Midbrain (tissue), 1 donor: ENCODE measurements at regions not wholly inside any gene's neighbourhood (a gene's known extent, or its start where the extent isn't known, plus 50 kb on each side); places are given as distances from the start of the nearest gene placed in this dataset.

Source experiments
- DNase-seq: peaks from one replicate; lab custom pipeline; 2025; lab: John Stamatoyannopoulos, UW

DNA sequence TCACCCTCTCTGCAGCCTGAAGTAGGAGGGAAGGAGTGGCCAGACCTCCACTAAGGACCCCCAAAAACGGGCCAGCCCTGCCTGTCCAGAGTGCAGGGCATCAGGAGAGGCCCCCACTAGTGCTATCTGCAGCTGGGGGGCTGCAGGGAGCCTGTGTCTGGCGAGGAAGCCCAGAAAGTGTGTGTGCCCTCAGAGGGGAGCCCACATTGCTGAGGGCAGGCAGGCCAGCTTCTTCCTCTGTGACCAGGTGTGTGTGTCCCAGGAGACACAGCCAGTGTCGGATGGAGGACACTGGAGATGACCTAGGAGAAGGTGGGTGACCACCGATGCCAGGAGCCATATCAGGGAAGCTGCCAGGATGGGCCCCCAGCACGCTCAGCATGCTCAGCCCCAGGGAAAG, 218.7 kb downstream of the IRX2 start:
- no peak for DNase-seq

- DNase-seq = no peak
These were observed 220.2 kb downstream of the IRX2 start for GRCh38 chr5:2531318-2531717.

DNA sequence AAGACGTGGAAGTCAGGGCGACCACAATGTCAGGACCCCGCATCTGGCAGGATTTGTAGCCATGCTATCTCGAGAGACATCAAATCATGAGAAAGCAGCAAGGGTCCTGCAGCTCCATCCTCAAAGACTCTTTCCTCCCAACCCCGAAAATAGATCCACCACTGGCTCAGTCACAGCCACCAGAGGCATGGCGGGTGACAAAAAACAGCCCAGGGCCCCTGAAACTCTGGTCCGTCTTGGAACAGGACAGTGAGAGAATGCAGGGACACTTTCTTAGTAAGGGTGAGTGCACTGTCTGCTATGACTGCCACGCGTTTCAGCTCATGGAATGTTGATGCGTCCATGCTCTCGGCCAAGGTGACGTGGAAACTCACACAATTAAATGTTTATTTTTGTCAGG, 220.9 kb downstream of the IRX2 start:
- DNase-seq = no peak

DNA sequence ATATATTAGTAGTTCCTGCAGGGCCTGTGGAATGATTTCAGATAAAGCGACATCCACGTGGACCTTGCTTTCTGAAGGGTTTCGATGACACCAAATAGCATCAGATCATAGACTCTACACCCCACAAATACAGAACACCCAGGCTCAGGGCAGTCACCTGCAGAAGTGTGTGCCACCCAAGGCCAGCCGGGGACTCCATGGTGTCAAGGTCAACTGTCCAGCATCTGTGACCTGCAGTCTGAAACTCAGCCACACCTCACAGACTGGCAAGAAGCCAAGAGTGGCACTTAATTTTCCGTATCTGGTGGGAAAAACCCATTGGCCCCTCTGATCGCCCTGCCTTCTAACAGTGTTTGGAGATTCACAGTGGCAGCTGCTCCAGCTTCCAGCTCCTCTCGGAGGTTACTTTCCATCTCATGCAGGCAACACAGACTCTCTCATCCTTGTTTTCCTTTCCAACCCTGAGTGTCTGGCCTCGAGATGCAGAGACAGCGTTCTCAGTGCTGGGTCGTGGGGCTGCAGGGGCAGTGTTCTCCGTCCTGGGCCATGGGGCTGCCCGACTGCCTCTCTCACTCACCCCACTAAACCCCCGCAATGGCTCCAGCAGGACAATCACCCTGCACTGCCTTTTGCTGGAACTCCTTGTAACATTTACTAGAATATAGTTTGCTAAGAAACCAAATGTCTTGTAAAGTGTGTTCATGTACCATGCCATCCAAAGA, 221.9 kb downstream of the IRX2 start:
- DNase-seq = no peak

- DNase-seq = no peak
These were observed 226.1 kb downstream of the IRX2 start for GRCh38 chr5:2525351-2525750.

- no peak for DNase-seq
These were observed 226.9 kb downstream of the IRX2 start for GRCh38 chr5:2524620-2525019.

- DNase-seq = no peak
These were observed 228.3 kb downstream of the IRX2 start for GRCh38 chr5:2523180-2523579.

- DNase-seq = no peak
These were observed 229.1 kb downstream of the IRX2 start for GRCh38 chr5:2522372-2522771.

- DNase-seq = no peak
These were observed 232.3 kb downstream of the IRX2 start for GRCh38 chr5:2519153-2519552.

DNA sequence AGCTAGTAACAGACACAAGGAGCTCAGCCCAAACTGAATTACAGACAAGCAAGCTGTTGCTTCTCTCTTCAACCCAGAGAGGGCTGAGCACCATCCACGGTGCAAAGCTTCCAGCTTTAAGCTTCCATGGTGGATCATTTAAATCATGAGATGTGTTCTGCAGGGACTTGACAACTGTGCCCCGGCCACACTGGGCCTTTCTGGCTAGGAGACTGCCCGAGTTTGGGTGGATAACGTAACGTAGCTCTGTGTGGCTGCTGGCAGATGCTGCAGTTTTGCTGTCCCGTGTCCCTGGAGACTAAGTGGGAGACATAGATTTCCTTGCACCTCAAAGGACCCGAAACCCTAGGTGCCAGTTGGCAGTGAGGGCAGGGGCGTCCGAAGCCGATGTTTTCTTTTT, 234.0 kb downstream of the IRX2 start:
- no peak for DNase-seq

GRCh38 chr5:2515180-2515764, 236.2 kb downstream of the IRX2 start:
- DNase-seq = peak; percentile 26

DNA sequence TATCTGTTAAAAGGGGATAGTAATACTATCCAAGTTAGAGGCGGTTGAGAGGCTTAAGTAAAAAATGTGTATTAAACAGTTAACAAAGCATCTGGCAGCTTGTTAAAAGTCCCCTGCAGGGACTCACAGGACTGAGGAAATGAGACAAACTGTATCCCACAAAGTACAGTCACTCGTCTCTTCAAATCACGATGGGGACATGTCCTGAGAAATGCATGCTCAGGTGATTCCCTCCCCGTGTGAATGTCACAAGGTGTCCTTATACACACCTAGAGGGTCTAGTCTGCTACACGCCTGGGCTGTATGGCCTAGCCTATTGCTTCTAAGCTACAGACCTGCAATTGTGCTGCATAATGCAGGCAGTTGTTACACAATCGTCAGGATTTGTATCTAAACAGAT, 237.0 kb downstream of the IRX2 start:
- no peak for DNase-seq

GRCh38 chr5:2511706-2512105, 239.8 kb downstream of the IRX2 start:
- no peak for DNase-seq

DNA sequence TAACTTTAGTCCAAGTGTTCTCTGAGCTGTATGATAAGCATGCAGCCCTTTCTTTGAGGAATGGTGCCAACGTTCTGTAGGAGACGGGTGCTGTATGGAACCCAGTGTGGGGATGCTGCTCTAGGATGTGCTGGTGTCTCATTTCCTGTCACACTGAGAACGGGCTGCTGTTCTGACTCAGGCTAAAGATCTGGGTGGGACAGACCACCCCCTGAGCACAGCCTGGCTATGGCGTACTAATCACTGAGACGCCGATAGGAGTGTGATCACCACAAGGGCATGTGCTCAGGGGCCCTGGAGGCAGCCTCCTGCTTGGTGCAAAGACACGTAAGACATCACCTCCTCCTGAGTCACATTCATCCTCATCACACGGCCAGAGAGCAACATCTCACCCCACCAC, 240.4 kb downstream of the IRX2 start:
- no peak for DNase-seq

DNA sequence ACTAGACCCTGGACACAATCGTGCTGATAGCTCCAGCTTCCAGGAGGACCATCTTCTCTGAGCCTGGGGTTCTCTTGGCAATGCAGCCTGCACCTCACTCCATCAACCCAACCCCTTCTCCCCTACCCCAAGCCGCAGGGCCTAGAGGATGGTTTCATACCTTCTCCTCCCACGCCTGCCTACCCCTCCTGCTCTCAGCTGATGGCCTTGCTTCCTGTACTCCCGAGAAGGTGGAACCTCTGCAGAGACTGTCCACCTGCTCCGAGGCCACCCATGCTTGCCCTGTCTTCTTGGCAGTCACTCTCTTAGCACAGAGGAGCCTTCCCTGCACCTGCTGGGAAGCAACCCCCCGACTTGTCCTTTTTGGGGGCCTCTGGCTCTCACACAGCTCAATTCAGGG, 241.9 kb downstream of the IRX2 start:
- DNase-seq = no peak

DNA sequence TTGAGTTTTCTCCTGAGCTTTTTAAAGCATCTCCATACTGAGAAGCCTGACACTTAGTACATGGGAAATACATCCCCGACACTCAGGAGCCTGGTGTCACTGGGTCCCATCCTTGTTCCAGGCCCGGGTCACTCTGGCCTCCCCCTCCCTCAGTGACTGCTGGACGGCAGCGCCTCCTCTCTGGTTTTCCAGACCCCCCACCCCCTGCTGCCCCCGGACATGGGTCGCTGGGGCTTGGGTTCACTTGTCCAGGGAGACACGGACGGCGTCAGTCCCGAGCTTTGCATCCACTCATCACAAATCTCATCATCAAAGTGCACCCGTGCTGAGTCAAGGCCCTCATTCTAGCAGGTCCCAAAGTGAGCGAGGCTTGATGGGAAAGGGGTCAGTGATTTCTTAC, 243.0 kb downstream of the IRX2 start:
- DNase-seq = no peak

- no peak for DNase-seq
These were observed 243.9 kb downstream of the IRX2 start for GRCh38 chr5:2507611-2508010.

DNA sequence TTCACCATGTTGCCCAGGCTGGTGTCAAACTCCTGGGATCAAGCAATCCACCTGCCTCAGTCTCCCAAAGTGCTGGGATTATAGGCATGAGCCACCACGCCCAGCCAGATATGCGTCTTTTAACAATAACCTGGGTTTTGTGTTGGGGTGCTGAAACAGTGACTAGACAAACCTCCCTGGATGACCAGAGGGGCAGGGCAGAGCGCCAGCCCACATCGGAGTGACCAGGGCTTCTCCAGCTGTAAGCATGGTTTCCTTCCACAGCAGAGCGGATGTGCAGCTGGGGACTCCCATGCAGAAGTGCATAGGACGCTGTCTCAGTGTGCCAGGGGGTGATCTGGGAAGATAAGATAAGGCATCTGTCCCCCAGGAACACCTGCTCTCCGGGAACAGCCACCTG, 244.9 kb downstream of the IRX2 start:
- DNase-seq = no peak

- DNase-seq = no peak
These were observed 246.3 kb downstream of the IRX2 start for GRCh38 chr5:2505217-2505616.

- DNase-seq = no peak
These were observed 248.4 kb downstream of the IRX2 start for GRCh38 chr5:2502970-2503594.

GRCh38 chr5:2499917-2500316, 251.6 kb downstream of the IRX2 start:
- DNase-seq = no peak

- no peak for DNase-seq
These were observed 254.6 kb downstream of the IRX2 start for GRCh38 chr5:2496891-2497290.

DNA sequence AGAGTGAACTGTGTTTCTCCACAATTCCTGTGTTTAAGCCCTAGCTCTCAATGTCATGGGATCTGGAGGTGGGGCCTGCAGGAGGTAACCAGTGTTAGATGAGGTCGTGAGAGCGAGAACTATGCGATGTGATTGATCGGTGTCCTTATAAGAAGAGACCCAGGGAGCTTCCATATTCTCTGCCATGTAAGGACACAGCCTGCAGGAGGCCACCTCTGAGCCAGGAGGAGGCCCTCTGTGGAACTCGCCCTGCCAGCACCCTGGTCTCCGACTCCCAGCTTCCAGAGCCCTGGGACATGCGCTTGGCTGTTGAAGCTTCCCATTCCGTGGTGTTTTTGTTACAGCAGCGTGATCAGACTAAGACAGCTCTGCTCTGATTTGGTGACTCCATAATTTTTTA, 255.4 kb downstream of the IRX2 start:
- DNase-seq = no peak

- no peak for DNase-seq
These were observed 258.1 kb downstream of the IRX2 start for GRCh38 chr5:2493356-2493755.
